ENCODE measurements at regions not wholly inside any gene's neighbourhood (a gene's known extent, or its start where the extent isn't known, plus 50 kb on each side); places are given as distances from the start of the nearest gene placed in this dataset.

- Histone ChIP-seq H2AFZ (ENCODE audit: low read length) (no peak overlapping the region), H2AK5ac (ENCODE audit: low read depth, low read length) (no peak overlapping the region), H4K5ac (ENCODE audit: insufficient read length, low read depth, low read length) (no peak overlapping the region), H3K56ac (replicated peaks; ENCODE audit: insufficient read length, low read depth, low read length) (no peak overlapping the region), H3K36me3 (ENCODE audit: control insufficient read depth in 2 of 4, insufficient read depth in 4 of 4, low read length in 3 of 4) (no peaks in the 10 kb centered on the region), H3K79me2 (ENCODE audit: control insufficient read depth in 1 of 2, insufficient read depth in 2 of 2, low read length in 2 of 2) (no peaks in the 10 kb centered on the region), H3K4me3 (ENCODE audit: extremely low read depth in 1 of 4, insufficient read depth in 2 of 4, low read depth in 3 of 4, low read length in 4 of 4) (no peak overlapping the region), H3K79me1 (ENCODE audit: low read depth, low read length) (no peaks in the 10 kb centered on the region), H3K27ac (ENCODE audit: low read depth, low read length) (no peak overlapping the region), H4K20me1 (replicated peaks in 1 of 2; ENCODE audit: control insufficient read depth in 1 of 2, insufficient read depth in 2 of 2, low read length in 2 of 2) (no peaks in the 10 kb centered on the region), H4K91ac (replicated peaks; ENCODE audit: insufficient read length, low read length) (no peak overlapping the region), H2BK20ac (ENCODE audit: low read length) (no peak overlapping the region), H3K27me3 (replicated peaks in 1 of 4; ENCODE audit: control insufficient read depth in 3 of 4, extremely low read depth in 1 of 4, insufficient read depth in 3 of 4, low read length in 3 of 4) (no peaks in the 10 kb centered on the region), H3K4me2 (ENCODE audit: insufficient read depth in 1 of 2, low read depth in 2 of 2, low read length in 2 of 2) (no peak overlapping the region), H2BK15ac (ENCODE audit: low read length) (no peak overlapping the region), H2BK5ac (ENCODE audit: low read depth, low read length) (no peak overlapping the region), H3K23me2 (ENCODE audit: low read depth, low read length) (no peaks in the 10 kb centered on the region), H3K23ac (ENCODE audit: insufficient read length) (no peak overlapping the region), H4K8ac (ENCODE audit: extremely low read depth, insufficient read depth, low read length) (no peak overlapping the region), H3K4me1 (replicated peaks in 1 of 4; ENCODE audit: control insufficient read depth in 3 of 4, insufficient read depth in 4 of 4, low read length in 3 of 4) (no peaks in the 10 kb centered on the region), H3K4ac (replicated peaks; ENCODE audit: insufficient read length, low read depth, low read length) (no peak overlapping the region), H3K9me3 (ENCODE audit: insufficient read depth in 2 of 2, low read depth in 1 of 2, low read length in 1 of 2) (no peaks in the 10 kb centered on the region), H2BK120ac (replicated peaks; ENCODE audit: low read depth, low read length) (no peak overlapping the region), H3K9ac (replicated peaks in 1 of 4; ENCODE audit: extremely low read depth in 1 of 4, low read depth in 3 of 4, low read length in 3 of 4) (no peak overlapping the region), H3K14ac (ENCODE audit: insufficient read length) (no peak overlapping the region), H2BK12ac (ENCODE audit: low read depth, low read length) (no peak overlapping the region), H3K18ac (ENCODE audit: extremely low read depth, low read length) (no peak overlapping the region)
- CTCF ChIA-PET (ENCODE audit: partially characterized antibody) = interaction anchor here (0.7 to 1.4 kb wide), 3 partner anchors 21 to 319 kb away, joined by 3 to 5 read pairs (median 3); no protein-coding TSS in a partner anchor
- DNase-seq (ENCODE audit: low read depth in 1 of 2, low spot score in 2 of 2) = no peak
- FAIRE-seq = no peak
- WGBS, 2 experiments (ENCODE audit: extremely low coverage in 1 of 2, insufficient coverage in 1 of 2, insufficient read length in 1 of 2, insufficient replicate concordance in 2 of 2, low coverage in 1 of 2, low lambda C conversion rate in 2 of 2, missing lambda C conversion rate in 1 of 2) = 81% methylated on average over 7 of the region's 7 CpGs; no CpG with 5 or more reads in 1 of the 2 experiments
- TF ChIP-seq SRF (IDR thresholded peaks at IDR 0.05; ENCODE audit: low read depth, low read length) (no peak), RNF2 (IDR thresholded peaks at IDR 0.05; ENCODE audit: borderline replicate concordance, low read depth, low read length, missing control alignments, poor library complexity, severe bottlenecking) (no peak), SUZ12 (IDR thresholded peaks at IDR 0.05; ENCODE audit: low read length) (no peak), CTBP2 (IDR thresholded peaks at IDR 0.05; ENCODE audit: borderline replicate concordance, insufficient read depth, insufficient read length, low read length) (no peak), SIN3A (conservative IDR thresholded peaks at IDR 0.05 in 1 of 2, IDR thresholded peaks at IDR 0.05 in 1 of 2; ENCODE audit: low read depth in 1 of 2, low read length in 2 of 2) (no peak), RXRA (IDR thresholded peaks at IDR 0.05; ENCODE audit: insufficient read depth, low read depth, low read length) (no peak), POU5F1 (IDR thresholded peaks at IDR 0.05; ENCODE audit: low read depth, low read length) (no peak)
- TF ChIP-seq, protein P1, sequence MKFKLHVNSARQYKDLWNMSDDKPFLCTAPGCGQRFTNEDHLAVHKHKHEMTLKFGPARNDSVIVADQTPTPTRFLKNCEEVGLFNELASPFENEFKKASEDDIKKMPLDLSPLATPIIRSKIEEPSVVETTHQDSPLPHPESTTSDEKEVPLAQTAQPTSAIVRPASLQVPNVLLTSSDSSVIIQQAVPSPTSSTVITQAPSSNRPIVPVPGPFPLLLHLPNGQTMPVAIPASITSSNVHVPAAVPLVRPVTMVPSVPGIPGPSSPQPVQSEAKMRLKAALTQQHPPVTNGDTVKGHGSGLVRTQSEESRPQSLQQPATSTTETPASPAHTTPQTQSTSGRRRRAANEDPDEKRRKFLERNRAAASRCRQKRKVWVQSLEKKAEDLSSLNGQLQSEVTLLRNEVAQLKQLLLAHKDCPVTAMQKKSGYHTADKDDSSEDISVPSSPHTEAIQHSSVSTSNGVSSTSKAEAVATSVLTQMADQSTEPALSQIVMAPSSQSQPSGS (IDR thresholded peaks at IDR 0.05; ENCODE audit: low read length) = no peak
- TF ChIP-seq, protein P2, sequence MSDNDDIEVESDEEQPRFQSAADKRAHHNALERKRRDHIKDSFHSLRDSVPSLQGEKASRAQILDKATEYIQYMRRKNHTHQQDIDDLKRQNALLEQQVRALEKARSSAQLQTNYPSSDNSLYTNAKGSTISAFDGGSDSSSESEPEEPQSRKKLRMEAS (IDR thresholded peaks at IDR 0.05) = no peak
- POLR2A ChIA-PET (ENCODE audit: partially characterized antibody) = interaction anchor here (1.2 kb wide), 2 partner anchors 9 to 194 kb away, joined by 3 to 4 read pairs; no protein-coding TSS in a partner anchor
These were observed 58.0 kb downstream of the ARL6IP4 start for GRCh38 chr12:123038486-123038885.
